ENCODE measurements at regions not wholly inside any gene's neighbourhood (a gene's known extent, or its start where the extent isn't known, plus 50 kb on each side); places are given as distances from the start of the nearest gene placed in this dataset.
A peak's percentile ranks its signal among the peaks of the same experiment; 100 is the strongest.

GRCh38 chr13:22563272-22563671, 617.5 kb upstream of the SGCG start:
- DNase-seq = no peak

GRCh38 chr13:22569811-22570210, 611.0 kb upstream of the SGCG start:
- DNase-seq = no peak

- DNase-seq = no peak
These were observed 590.9 kb upstream of the SGCG start for GRCh38 chr13:22589880-22590279.

GRCh38 chr13:22592515-22592914, 588.3 kb upstream of the SGCG start:
- DNase-seq = no peak

GRCh38 chr13:22594041-22594440, 586.7 kb upstream of the SGCG start:
- no peak for DNase-seq

- DNase-seq = no peak
These were observed 584.5 kb upstream of the SGCG start for GRCh38 chr13:22596171-22596863.

GRCh38 chr13:22599156-22599555, 581.6 kb upstream of the SGCG start:
- no peak for DNase-seq

- DNase-seq = no peak
These were observed 562.8 kb upstream of the SGCG start for GRCh38 chr13:22618002-22618401.

- DNase-seq = no peak
These were observed 555.1 kb upstream of the SGCG start for GRCh38 chr13:22625691-22626090.

GRCh38 chr13:22629374-22629773, 551.4 kb upstream of the SGCG start:
- no peak for DNase-seq

- DNase-seq = no peak
These were observed 538.7 kb upstream of the SGCG start for GRCh38 chr13:22642088-22642487.

GRCh38 chr13:22644941-22645340, 535.8 kb upstream of the SGCG start:
- DNase-seq = no peak

- DNase-seq = no peak
These were observed 533.5 kb upstream of the SGCG start for GRCh38 chr13:22647156-22647850.

- DNase-seq = peak; percentile 76
These were observed 532.4 kb upstream of the SGCG start for GRCh38 chr13:22648320-22648801.

GRCh38 chr13:22652796-22653195, 528.0 kb upstream of the SGCG start:
- no peak for DNase-seq

GRCh38 chr13:22653866-22654265, 526.9 kb upstream of the SGCG start:
- DNase-seq = no peak

- DNase-seq = no peak
These were observed 525.5 kb upstream of the SGCG start for GRCh38 chr13:22655106-22655852.

GRCh38 chr13:22662771-22663170, 518.0 kb upstream of the SGCG start:
- DNase-seq = no peak

GRCh38 chr13:22665506-22665905, 515.3 kb upstream of the SGCG start:
- DNase-seq = no peak

GRCh38 chr13:22690756-22691155, 490.0 kb upstream of the SGCG start:
- no peak for DNase-seq

- no peak for DNase-seq
These were observed 487.1 kb upstream of the SGCG start for GRCh38 chr13:22693691-22694090.

GRCh38 chr13:22696433-22696832, 484.3 kb upstream of the SGCG start:
- DNase-seq = no peak

- no peak for DNase-seq
These were observed 482.3 kb upstream of the SGCG start for GRCh38 chr13:22698467-22698866.

All from right hindlimb (tissue), 1 donor.